Astrocyte of the hippocampus (primary cell): ENCODE measurements at regions not wholly inside any gene's neighbourhood (a gene's known extent, or its start where the extent isn't known, plus 50 kb on each side); places are given as distances from the start of the nearest gene placed in this dataset.

Experiments
- DNase-seq: peaks from one replicate; pipeline ENCODE4 v3.0.0; 2011; ENCODE audit warnings: low read depth, low spot score

GRCh38 chr6:125537090-125537489, 212.3 kb upstream of the HEY2 start:
- DNase-seq, result no peak

GRCh38 chr6:125539892-125540291, 209.5 kb upstream of the HEY2 start:
- DNase-seq, result no peak

GRCh38 chr6:125544819-125545218, 204.6 kb upstream of the HEY2 start:
- no peak for DNase-seq

- DNase-seq, result no peak
Observed at GRCh38 chr6:125546841-125547251, 202.6 kb upstream of the HEY2 start.

GRCh38 chr6:125547381-125547780, 202.1 kb upstream of the HEY2 start:
- no peak for DNase-seq

- DNase-seq, result no peak
Observed at GRCh38 chr6:125549202-125549884, 200.1 kb upstream of the HEY2 start.

- no peak for DNase-seq
Observed at GRCh38 chr6:125550892-125551291, 198.5 kb upstream of the HEY2 start.

GRCh38 chr6:125552819-125553218, 196.6 kb upstream of the HEY2 start:
- no peak for DNase-seq

GRCh38 chr6:125554456-125554855, 195.0 kb upstream of the HEY2 start:
- no peak for DNase-seq

- no peak for DNase-seq
Observed at GRCh38 chr6:125558241-125558843, 191.1 kb upstream of the HEY2 start.

GRCh38 chr6:125558907-125559306, 190.5 kb upstream of the HEY2 start:
- no peak for DNase-seq

GRCh38 chr6:125562156-125562555, 187.3 kb upstream of the HEY2 start:
- peak; percentile 19 for DNase-seq

- DNase-seq, result no peak
Observed at GRCh38 chr6:125564941-125565340, 184.5 kb upstream of the HEY2 start.

- no peak for DNase-seq
Observed at GRCh38 chr6:125567407-125567806, 182.0 kb upstream of the HEY2 start.

GRCh38 chr6:125568609-125569008, 180.8 kb upstream of the HEY2 start:
- no peak for DNase-seq

- peak; percentile 68 for DNase-seq
Observed at GRCh38 chr6:125570526-125570925, 178.9 kb upstream of the HEY2 start.

- peak; percentile 33 for DNase-seq
Observed at GRCh38 chr6:125571207-125571755, 178.2 kb upstream of the HEY2 start.

- no peak for DNase-seq
Observed at GRCh38 chr6:125574604-125575003, 174.8 kb upstream of the HEY2 start.

- DNase-seq, result no peak
Observed at GRCh38 chr6:125577124-125577662, 172.2 kb upstream of the HEY2 start.

- peak; percentile 69 for DNase-seq
Observed at GRCh38 chr6:125584468-125584939, 164.9 kb upstream of the HEY2 start.

- DNase-seq, result no peak
Observed at GRCh38 chr6:125585470-125585869, 164.0 kb upstream of the HEY2 start.

- DNase-seq, result peak; percentile 50
Observed at GRCh38 chr6:125586074-125586473, 163.4 kb upstream of the HEY2 start.

GRCh38 chr6:125586605-125587004, 162.8 kb upstream of the HEY2 start:
- DNase-seq, result no peak
